Mesenchymal stem cell (in vitro differentiated cells and primary cell): ENCODE measurements at regions not wholly inside any gene's neighbourhood (a gene's known extent, or its start where the extent isn't known, plus 50 kb on each side); places are given as distances from the start of the nearest gene placed in this dataset.

Source experiments
- DNase-seq: peaks from one replicate; pipeline ENCODE4 v3.0.0-alpha.2; 2013
- H2AFZ ChIP-seq: one replicate; pipeline ENCODE4 v1.6.1; 2013; ENCODE audit warnings: low read depth, mild to moderate bottlenecking, control low read depth, inconsistent platforms, low read length, moderate library complexity
- H2AK5ac ChIP-seq: 2 replicates; pipeline ENCODE4 v1.6.1; 2013; ENCODE audit warnings: low read length, moderate library complexity, mild to moderate bottlenecking, inconsistent platforms; ENCODE audit not compliant: severe bottlenecking
- H2BK120ac ChIP-seq: one replicate; pipeline ENCODE4 v1.6.1; 2013; ENCODE audit warnings: low read depth, mild to moderate bottlenecking, inconsistent platforms, low read length, moderate library complexity
- H2BK12ac ChIP-seq, 2 experiments: one replicate each; pipeline ENCODE4 v1.6.1; 2013; ENCODE audit warnings: inconsistent platforms in 2 of 2, low read length in 2 of 2, mild to moderate bottlenecking in 2 of 2, moderate library complexity in 2 of 2, control low read depth in 1 of 2
- H2BK15ac ChIP-seq: one replicate; pipeline ENCODE4 v1.6.1; 2013; ENCODE audit warnings: mild to moderate bottlenecking, low read depth, inconsistent platforms; ENCODE audit not compliant: poor library complexity, severe bottlenecking
- H2BK5ac ChIP-seq: 2 replicates; pipeline ENCODE4 v1.6.1; 2013; ENCODE audit warnings: low read depth, mild to moderate bottlenecking, low read length, control low read depth, inconsistent platforms; ENCODE audit not compliant: poor library complexity, severe bottlenecking
- H3K14ac ChIP-seq, 2 experiments: one replicate each; pipeline ENCODE4 v1.6.1; 2013; ENCODE audit warnings: inconsistent platforms in 2 of 2, low read length in 2 of 2, control low read depth in 1 of 2, mild to moderate bottlenecking in 1 of 2, moderate library complexity in 1 of 2
- H3K18ac ChIP-seq, 2 experiments: one replicate each; pipeline ENCODE4 v1.6.1; 2013; ENCODE audit warnings: inconsistent platforms in 2 of 2, low read length in 2 of 2, control low read depth in 1 of 2, low read depth in 1 of 2, mild to moderate bottlenecking in 1 of 2
- H3K23ac ChIP-seq, 2 experiments: one replicate each; pipeline ENCODE4 v1.6.1; 2013; ENCODE audit warnings: inconsistent platforms in 2 of 2, low read length in 2 of 2, mild to moderate bottlenecking in 2 of 2, moderate library complexity in 2 of 2, control low read depth in 1 of 2
- H3K27ac ChIP-seq: 2 replicates; pipeline ENCODE4 v1.5.1; 2013; ENCODE audit warnings: mild to moderate bottlenecking, moderate library complexity, low read length, control low read depth, inconsistent platforms; ENCODE audit not compliant: poor library complexity, severe bottlenecking
- H3K27me3 ChIP-seq, 2 experiments: 2 replicates each; pipeline versions ENCODE4 v1.6.1 to v1.7.0; 2013; ENCODE audit warnings: low read length in 2 of 2, mild to moderate bottlenecking in 2 of 2, moderate library complexity in 2 of 2, control low read depth in 1 of 2, inconsistent platforms in 1 of 2; ENCODE audit not compliant: control insufficient read depth in 1 of 2, insufficient read depth in 1 of 2
- H3K36me3 ChIP-seq, 2 experiments: 2 replicates each; pipeline versions ENCODE4 v1.6.1 to v1.7.0; 2013; ENCODE audit warnings: low read length in 2 of 2, control low read depth in 1 of 2, inconsistent platforms in 1 of 2, low read depth in 1 of 2, mild to moderate bottlenecking in 1 of 2; ENCODE audit not compliant: insufficient read depth in 2 of 2, control insufficient read depth in 1 of 2
- H3K4ac ChIP-seq, 2 experiments: one replicate each; pipeline ENCODE4 v1.6.1; 2013; ENCODE audit warnings: inconsistent platforms in 2 of 2, low read length in 2 of 2, mild to moderate bottlenecking in 2 of 2, moderate library complexity in 2 of 2, control low read depth in 1 of 2, low read depth in 1 of 2
- H3K4me1 ChIP-seq: 2 replicates; pipeline ENCODE4 v1.6.1; 2013; ENCODE audit warnings: low read depth, low read length, control low read depth; ENCODE audit not compliant: control insufficient read depth, insufficient read depth
- H3K4me2 ChIP-seq: 2 replicates; pipeline ENCODE4 v1.6.1; 2013; ENCODE audit warnings: low read length, mild to moderate bottlenecking, inconsistent platforms; ENCODE audit not compliant: poor library complexity, severe bottlenecking
- H3K4me3 ChIP-seq, 2 experiments: 2 replicates each; pipeline versions ENCODE4 v1.5.1 to v1.7.0; 2013; ENCODE audit warnings: low read length in 2 of 2, mild to moderate bottlenecking in 2 of 2, control low read depth in 1 of 2, low read depth in 1 of 2; ENCODE audit not compliant: insufficient read depth in 1 of 2
- H3K79me1 ChIP-seq: replicated peaks from 2 replicates; pipeline ENCODE4 v1.6.1; 2013; ENCODE audit warnings: mild to moderate bottlenecking, control low read depth, low read length, inconsistent platforms; ENCODE audit not compliant: poor library complexity, severe bottlenecking
- H3K9ac ChIP-seq: 2 replicates; pipeline ENCODE4 v1.7.0; 2013; ENCODE audit warnings: mild to moderate bottlenecking, low read length, moderate library complexity
- H3K9me3 ChIP-seq: 2 replicates; pipeline ENCODE4 v1.7.0; 2013; ENCODE audit warnings: mild to moderate bottlenecking, low read length; ENCODE audit not compliant: control insufficient read depth
- H4K8ac ChIP-seq: one replicate; pipeline ENCODE4 v1.6.1; 2013; ENCODE audit warnings: inconsistent platforms, mild to moderate bottlenecking, low read length, moderate library complexity
- H4K91ac ChIP-seq: one replicate; pipeline ENCODE4 v1.6.1; 2013; ENCODE audit warnings: mild to moderate bottlenecking, low read length, inconsistent platforms
- WGBS: methylation state at CpG from one replicate; pipeline ENCODE4 v1.1.7; 2013; ENCODE audit warnings: mixed read lengths; 5-methylcytosine and 5-hydroxymethylcytosine counted together

- 80% methylated on average over 3 of the region's 4 CpGs for WGBS
- H3K27ac ChIP-seq = no peak overlapping the region
- no peak overlapping the region for H2BK12ac ChIP-seq
- no peak overlapping the region for H3K9ac ChIP-seq
- no peaks in the 10 kb centered on the region for H3K79me1 ChIP-seq
- H4K8ac ChIP-seq = no peak overlapping the region
- DNase-seq = no peak
- no peak overlapping the region for H2AFZ ChIP-seq
- H3K4me2 ChIP-seq = no peak overlapping the region
- no peak overlapping the region for H3K18ac ChIP-seq
- no peak overlapping the region for H3K23ac ChIP-seq
- no peak overlapping the region for H3K14ac ChIP-seq
- H3K27me3 ChIP-seq = no peaks in the 10 kb centered on the region
- no peak overlapping the region for H2BK15ac ChIP-seq
- no peaks in the 10 kb centered on the region for H3K36me3 ChIP-seq
- no peak overlapping the region for H4K91ac ChIP-seq
- no peak overlapping the region for H3K4ac ChIP-seq
- H2BK5ac ChIP-seq = no peak overlapping the region
- peaks cover 3% of the 10 kb centered on the region for H3K9me3 ChIP-seq
- no peak overlapping the region for H2BK120ac ChIP-seq
- H2AK5ac ChIP-seq = no peak overlapping the region
- no peaks in the 10 kb centered on the region for H3K4me1 ChIP-seq
- no peak overlapping the region for H3K4me3 ChIP-seq
Measured at GRCh38 chr2:14544247-14544646, 88.3 kb upstream of the LRATD1 start.

- Histone ChIP-seq H2BK15ac (no peak overlapping the region), H2BK120ac (no peak overlapping the region), H3K27me3 (no peaks in the 10 kb centered on the region), H3K23ac (no peak overlapping the region), H2BK5ac (no peak overlapping the region), H2BK12ac (no peak overlapping the region), H4K8ac (no peak overlapping the region), H3K18ac (no peak overlapping the region), H3K4me2 (no peak overlapping the region), H3K4me1 (no peaks in the 10 kb centered on the region), H2AFZ (no peak overlapping the region), H4K91ac (no peak overlapping the region), H2AK5ac (no peak overlapping the region), H3K9me3 (peaks cover 3% of the 10 kb centered on the region), H3K4me3 (no peak overlapping the region), H3K36me3 (no peaks in the 10 kb centered on the region), H3K4ac (no peak overlapping the region), H3K79me1 (no peaks in the 10 kb centered on the region), H3K9ac (no peak overlapping the region), H3K14ac (no peak overlapping the region), H3K27ac (no peak overlapping the region)
- no peak for DNase-seq
- WGBS = 89% methylated on average over 1 of the region's 1 CpG
Measured at GRCh38 chr2:14547830-14548229, 84.7 kb upstream of the LRATD1 start.

- Histone ChIP-seq H4K8ac (no peak overlapping the region), H2BK12ac (no peak overlapping the region), H3K27me3 (no peaks in the 10 kb centered on the region), H2AFZ (no peak overlapping the region), H3K14ac (no peak overlapping the region), H3K4ac (no peak overlapping the region), H3K18ac (no peak overlapping the region), H3K27ac (no peak overlapping the region), H3K79me1 (no peaks in the 10 kb centered on the region), H3K36me3 (no peaks in the 10 kb centered on the region), H3K23ac (no peak overlapping the region), H2BK15ac (no peak overlapping the region), H4K91ac (no peak overlapping the region), H3K4me1 (no peaks in the 10 kb centered on the region), H3K4me2 (no peak overlapping the region), H2BK120ac (no peak overlapping the region), H2AK5ac (no peak overlapping the region), H3K4me3 (no peak overlapping the region), H2BK5ac (no peak overlapping the region), H3K9ac (no peak overlapping the region), H3K9me3 (no peaks in the 10 kb centered on the region)
- no peak for DNase-seq
- 78% methylated on average over 2 of the region's 3 CpGs for WGBS
Measured at GRCh38 chr2:14550658-14551057, 81.9 kb upstream of the LRATD1 start.

GRCh38 chr2:14551069-14551468 is 81.4 kb upstream of the LRATD1 start:
- Histone ChIP-seq H2BK15ac (no peak overlapping the region), H3K4ac (no peak overlapping the region), H3K9ac (no peak overlapping the region), H3K4me3 (no peak overlapping the region), H2AK5ac (no peak overlapping the region), H2AFZ (no peak overlapping the region), H3K23ac (no peak overlapping the region), H4K91ac (no peak overlapping the region), H3K36me3 (no peaks in the 10 kb centered on the region), H3K14ac (no peak overlapping the region), H2BK120ac (no peak overlapping the region), H4K8ac (no peak overlapping the region), H2BK5ac (no peak overlapping the region), H3K4me1 (no peaks in the 10 kb centered on the region), H3K18ac (no peak overlapping the region), H3K4me2 (no peak overlapping the region), H2BK12ac (no peak overlapping the region), H3K27ac (no peak overlapping the region), H3K27me3 (no peaks in the 10 kb centered on the region), H3K9me3 (no peaks in the 10 kb centered on the region), H3K79me1 (no peaks in the 10 kb centered on the region)
- 95% methylated on average over 2 of the region's 3 CpGs for WGBS
- DNase-seq = no peak
